HUDEP-2 (cell line): ENCODE measurements at regions not wholly inside any gene's neighbourhood (a gene's known extent, or its start where the extent isn't known, plus 50 kb on each side); places are given as distances from the start of the nearest gene placed in this dataset.
"Not testable (repeated sequence)": the region's sequence is repeated elsewhere in the genome, so short reads cannot be mapped to it uniquely, and the experiment has no call there.

ENCODE experiments used
- DNase-seq, 76 experiments: peaks; one replicate each; lab custom pipeline; 2025; ENCODE audit not compliant: unreplicated experiment in 76 of 76; lab: John Stamatoyannopoulos, UW

GRCh38 chr9:81804306-81804705, 115.0 kb upstream of the TLE1 start:
- no peak for DNase-seq

- not testable (repeated sequence) for DNase-seq
These were observed 116.5 kb upstream of the SPATA31D4 start for GRCh38 chr9:81811688-81812087.

DNA sequence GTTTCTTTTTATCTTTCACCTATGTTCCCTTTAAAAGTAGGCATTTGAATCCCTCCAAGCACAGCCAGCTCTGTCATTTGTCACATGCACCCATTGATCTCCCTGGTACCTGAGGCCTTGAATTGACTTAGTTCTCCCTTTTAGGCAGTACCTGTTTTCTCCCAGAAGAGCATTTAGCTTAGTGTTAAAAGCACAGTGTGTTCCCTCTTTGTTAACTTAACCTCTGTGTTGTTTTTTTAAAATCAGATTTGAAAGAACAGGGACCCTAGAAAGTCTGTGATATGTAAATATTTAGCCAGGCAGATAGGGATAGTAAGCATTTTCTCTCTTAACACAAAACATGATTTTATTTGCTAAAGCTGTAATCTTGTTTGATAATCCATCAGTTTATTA, 113.8 kb upstream of the SPATA31D4 start:
- no peak for DNase-seq

- peak in 2 of 76 experiments; percentile 18 for DNase-seq
These were observed 113.3 kb upstream of the SPATA31D4 start for GRCh38 chr9:81814794-81815464.

- no peak for DNase-seq
These were observed 112.4 kb upstream of the SPATA31D4 start for GRCh38 chr9:81815781-81816180.

DNA sequence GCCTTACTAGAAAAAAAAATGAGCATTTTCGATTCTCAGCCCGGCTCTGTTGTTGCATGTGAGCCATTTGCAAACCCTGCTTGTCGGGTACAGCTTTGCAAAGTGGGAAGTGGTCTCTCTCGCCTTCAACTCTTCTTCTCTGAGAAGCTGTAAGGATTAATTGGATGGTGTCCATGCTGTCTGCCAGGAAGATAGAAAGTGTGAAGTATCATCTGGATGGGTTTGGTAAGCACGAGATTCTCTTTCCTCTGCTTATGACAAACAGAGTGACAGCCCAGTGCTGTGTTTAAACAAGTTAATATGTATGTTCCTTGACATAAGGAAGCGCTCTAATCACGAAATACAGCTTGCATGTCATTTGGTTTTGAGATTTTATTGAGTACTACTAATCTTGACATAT, 109.1 kb upstream of the SPATA31D4 start:
- DNase-seq = no peak

DNA sequence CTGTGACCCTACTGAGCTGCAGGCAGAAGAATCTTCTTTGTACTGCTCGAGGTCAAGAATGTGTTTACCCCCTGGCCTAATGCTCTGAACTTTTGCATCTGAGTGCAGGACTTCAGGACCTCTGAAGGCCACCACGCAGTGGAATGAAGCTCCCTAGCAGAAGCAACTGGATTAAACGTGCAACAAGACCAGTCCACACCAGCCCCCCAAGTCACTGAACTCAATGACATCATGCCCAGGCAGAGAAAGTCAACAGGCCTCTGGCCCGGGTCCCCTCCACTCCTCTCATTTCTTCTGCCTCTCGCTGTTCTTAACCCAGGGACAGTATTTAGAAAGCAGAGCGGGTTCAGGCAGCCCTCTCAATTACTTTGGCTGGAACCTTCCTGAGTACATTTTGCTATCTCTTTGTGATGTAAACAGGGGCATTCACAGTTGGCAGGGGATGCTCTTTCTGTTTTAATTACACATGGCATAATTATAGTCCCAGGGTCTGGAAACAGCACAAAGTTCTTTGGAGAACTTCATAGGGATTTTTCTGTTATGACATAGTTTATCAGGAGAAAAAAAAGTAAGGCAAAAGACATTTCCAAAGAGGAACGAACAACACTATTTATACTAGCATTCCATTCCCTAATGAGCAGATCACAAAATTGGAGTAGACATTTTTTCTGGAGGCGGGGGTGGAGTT, 108.2 kb upstream of the SPATA31D4 start:
- DNase-seq = no peak

DNA sequence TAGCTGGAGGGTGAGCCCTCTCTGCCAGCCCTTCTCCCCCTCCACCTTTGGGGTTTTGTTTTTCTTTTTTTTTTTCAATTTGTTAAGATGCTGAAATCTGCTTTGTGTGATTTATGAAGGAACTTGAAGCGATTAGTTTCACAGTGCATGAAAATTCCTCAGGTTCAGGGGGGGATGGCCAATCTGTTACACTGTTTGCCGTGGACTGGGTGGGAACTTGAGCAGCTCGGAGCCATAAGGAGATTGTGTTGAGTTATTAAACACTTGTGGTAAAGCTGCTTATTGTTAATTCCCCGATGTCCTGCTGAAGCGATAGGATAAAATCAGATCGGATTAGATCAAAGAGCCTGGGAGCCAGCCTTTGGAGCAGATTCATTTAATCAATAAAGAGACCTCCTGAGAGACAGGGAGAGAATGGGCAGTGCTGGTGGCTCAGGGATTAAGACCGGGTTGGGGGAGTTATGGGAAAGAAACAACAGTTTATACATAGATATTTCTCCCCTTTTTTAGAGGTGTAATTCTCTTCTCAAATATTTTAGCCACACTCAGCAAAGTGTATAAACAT, 105.8 kb upstream of the SPATA31D4 start:
- no peak for DNase-seq

DNA sequence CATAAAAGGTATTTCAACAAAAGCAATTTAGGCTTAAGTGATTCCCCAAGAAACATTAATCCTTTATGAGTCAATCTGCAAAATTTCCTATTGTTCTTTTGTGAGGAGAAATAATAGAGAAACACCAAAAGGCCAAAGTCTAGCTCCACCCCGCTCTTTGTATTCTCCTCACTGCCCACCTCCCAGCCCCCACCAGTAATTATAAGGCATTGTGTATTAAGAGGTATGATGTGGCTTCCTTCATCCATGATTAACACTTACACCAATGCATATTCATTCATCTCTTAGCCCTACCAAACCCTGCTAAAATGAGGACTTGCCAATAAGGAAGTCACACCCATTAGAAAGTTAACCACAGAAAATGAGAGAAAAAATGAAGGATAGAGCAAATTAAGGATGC, 105.3 kb upstream of the SPATA31D4 start:
- no peak for DNase-seq

GRCh38 chr9:81823672-81824554, 104.3 kb upstream of the SPATA31D4 start:
- DNase-seq = no peak

- DNase-seq = no peak
These were observed 103.2 kb upstream of the SPATA31D4 start for GRCh38 chr9:81824802-81825730.

GRCh38 chr9:81825846-81826516, 102.2 kb upstream of the SPATA31D4 start:
- DNase-seq = no peak

GRCh38 chr9:81826517-81826906, 101.7 kb upstream of the SPATA31D4 start:
- DNase-seq = no peak

DNA sequence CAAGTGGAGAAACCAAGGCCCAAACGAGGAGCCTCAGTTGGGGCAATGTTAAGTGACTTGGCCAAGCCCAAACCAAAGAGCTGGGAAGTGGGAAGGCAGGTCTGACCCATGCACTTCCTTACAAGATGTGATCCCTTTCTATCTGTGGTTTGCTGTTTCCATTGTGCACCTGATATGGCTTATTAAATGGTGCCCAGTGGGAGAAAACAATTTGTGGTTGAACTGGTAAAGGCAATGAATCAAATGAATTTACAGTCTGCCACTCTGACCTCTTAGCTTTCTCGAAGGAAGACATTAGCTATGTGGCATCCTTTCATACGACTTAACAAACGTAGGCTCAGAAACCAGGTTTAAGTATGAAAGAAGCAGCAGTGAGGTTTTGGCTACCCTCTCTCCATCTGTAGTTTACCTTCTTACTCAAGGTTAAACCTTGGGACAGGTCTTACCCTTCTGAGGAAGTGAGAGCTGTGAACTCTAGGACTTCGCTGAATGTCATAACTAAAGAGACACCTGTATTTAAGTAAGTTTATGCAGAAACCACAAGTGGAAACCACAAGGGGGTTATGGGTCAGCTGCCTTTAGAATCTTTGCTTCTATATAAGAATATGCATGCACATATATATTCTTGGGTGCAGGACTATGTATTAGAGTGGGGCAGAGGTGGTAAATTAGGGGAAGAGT, 100.5 kb upstream of the SPATA31D4 start:
- DNase-seq = no peak

DNA sequence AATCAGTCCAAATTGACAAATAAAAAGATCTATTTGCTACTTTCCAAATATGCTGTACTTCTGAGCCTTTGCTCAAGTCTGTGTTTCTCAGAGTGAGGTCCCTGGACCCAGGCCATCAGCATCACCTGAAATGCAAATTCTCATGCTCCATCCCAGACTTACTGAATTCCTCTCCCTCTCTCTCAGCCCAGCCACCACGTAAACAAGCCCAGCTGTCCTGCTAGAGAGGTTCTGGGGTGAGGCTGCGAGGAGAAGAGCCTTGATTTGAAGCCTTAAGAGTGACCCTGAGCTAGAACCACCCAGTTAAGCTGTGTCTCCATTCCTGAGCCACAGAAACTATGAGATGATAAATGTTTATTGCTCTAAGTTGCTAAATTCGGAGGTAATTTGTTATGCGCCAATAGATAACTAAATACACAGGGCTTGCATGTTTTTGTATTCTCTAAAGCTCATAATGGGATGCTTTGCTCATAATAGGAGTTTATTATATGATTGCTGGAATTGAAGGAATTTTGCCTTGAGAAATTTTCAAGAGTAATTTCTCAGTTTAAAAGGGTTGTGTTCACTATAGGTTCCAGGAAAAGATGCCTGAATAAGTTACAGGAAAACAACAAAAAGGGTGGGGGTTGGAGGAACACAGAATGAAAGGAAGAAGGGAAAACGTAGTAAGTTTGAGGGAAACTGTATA, 98.9 kb upstream of the SPATA31D4 start:
- no peak for DNase-seq

DNA sequence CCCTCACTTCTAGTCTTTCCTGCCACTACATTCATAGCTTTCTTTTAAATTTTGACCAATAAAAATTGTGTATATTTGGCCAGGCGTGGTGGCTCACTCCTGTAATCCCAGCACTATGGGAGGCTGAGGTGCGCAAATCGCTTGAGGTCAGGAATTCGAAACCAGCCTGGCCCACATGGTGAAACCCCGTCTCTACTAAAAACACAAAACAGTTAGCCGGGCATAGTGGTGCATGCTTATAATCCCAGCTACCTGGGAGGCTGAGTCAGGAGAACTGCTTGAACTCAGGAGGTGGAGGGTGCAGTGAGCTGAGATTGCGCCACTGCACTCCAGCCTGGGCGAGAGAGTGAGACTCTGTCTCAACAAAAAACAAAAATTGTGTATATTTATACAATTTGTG, 97.8 kb upstream of the SPATA31D4 start:
- DNase-seq = not testable (repeated sequence)

DNA sequence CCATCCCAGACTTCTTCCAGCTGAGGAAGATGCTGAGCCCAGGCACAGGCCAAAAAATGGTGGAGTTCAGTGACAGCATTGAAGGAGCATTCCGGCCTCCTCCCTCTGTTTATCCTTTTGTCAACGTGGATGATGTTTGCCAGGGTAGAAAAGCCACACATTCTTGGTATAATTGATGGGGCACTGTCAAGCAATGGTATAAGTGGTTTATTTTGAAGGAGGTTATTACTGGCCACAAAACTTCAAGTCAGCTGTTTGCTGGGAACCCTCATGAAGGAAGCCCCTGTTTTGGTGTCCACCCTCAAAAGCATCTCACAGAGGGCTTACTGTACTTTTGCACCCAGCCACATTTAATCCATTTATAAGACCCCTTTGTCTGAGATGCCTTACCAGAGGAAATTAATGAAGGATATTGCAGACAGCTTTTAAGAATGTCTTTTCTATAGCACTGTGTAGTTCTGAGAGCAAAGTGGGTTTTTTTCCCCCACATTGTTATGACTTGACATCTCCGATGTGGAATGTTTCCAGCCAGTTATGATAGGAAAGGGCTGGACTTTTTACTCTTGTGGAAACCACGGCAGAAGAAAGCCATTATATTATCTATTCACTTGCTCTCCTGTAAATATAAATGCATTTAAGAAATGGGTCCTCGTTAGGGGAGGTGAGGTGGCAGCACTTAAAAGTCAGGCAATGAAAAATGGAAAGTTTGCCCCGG, 95.5 kb upstream of the SPATA31D4 start:
- no peak for DNase-seq
